CD4-positive, alpha-beta T cell (primary cell): ENCODE measurements at regions not wholly inside any gene's neighbourhood (a gene's known extent, or its start where the extent isn't known, plus 50 kb on each side); places are given as distances from the start of the nearest gene placed in this dataset.

Experiments used
- ATAC-seq: fragments of 200-7000 bp; cut with Tn5 transposase; one replicate; pipeline ENCODE4 v1.10.0; 2022; ENCODE audit warnings: mild to moderate bottlenecking; ENCODE audit not compliant: poor library complexity
- CTCF ChIA-PET: fragments of 350-600 bp; sonication (Branson Sonifier 250); formaldehyde crosslinking; loops from one replicate; lab custom pipeline; 2021; ENCODE audit warnings: antibody characterized with exemption, inconsistent platforms; lab: Charles Lee
- POLR2A ChIA-PET: fragments of 350-600 bp; sonication (Branson Sonifier 250); formaldehyde crosslinking; loops from one replicate; lab custom pipeline; 2021; ENCODE audit warnings: antibody characterized with exemption, inconsistent platforms; lab: Charles Lee
- DNase-seq, 14 experiments: peaks; one replicate each; pipeline ENCODE4 v3.0.0-alpha.2; 2013 to 2020; ENCODE audit warnings: mixed read lengths in 2 of 14
- H3K27ac ChIP-seq, 2 donors: one replicate each; pipeline versions ENCODE4 v1.5.1 to v1.7.0; 2013; ENCODE audit warnings: low read length in 2 of 2, low read depth in 1 of 2, mild to moderate bottlenecking in 1 of 2
- H3K27me3 ChIP-seq, 2 experiments: 1 replicate in 1 of 2; 2 replicates in 1 of 2; pipeline versions ENCODE4 v1.6.1 to v1.7.0; 2013; ENCODE audit warnings: low read length in 2 of 2, control low read depth in 1 of 2, mild to moderate bottlenecking in 1 of 2, moderate library complexity in 1 of 2; ENCODE audit not compliant: insufficient read depth in 2 of 2, control insufficient read depth in 1 of 2
- H3K36me3 ChIP-seq: one replicate; pipeline ENCODE4 v1.6.1; 2013; ENCODE audit warnings: low read length, control low read depth; ENCODE audit not compliant: insufficient read depth
- H3K4me1 ChIP-seq: one replicate; pipeline ENCODE4 v1.6.1; 2013; ENCODE audit warnings: low read length, control low read depth; ENCODE audit not compliant: insufficient read depth
- H3K4me3 ChIP-seq: one replicate; pipeline ENCODE4 v1.5.1; 2013; ENCODE audit warnings: mild to moderate bottlenecking, low read length, moderate library complexity
- H3K9me3 ChIP-seq, 2 experiments: 1 replicate in 1 of 2; 2 replicates in 1 of 2; pipeline versions ENCODE4 v1.6.1 to v1.7.0; 2013; ENCODE audit warnings: low read length in 2 of 2, mild to moderate bottlenecking in 2 of 2, control low read depth in 1 of 2, moderate library complexity in 1 of 2; ENCODE audit not compliant: control insufficient read depth in 1 of 2, insufficient read depth in 1 of 2
- H3K27ac Mint-ChIP-seq: one replicate; pipeline ENCODE4 v1.8.0; 2020; ENCODE audit warnings: mixed read lengths
- H3K27me3 Mint-ChIP-seq: one replicate; pipeline ENCODE4 v1.8.0; 2021; ENCODE audit warnings: mixed read lengths
- H3K36me3 Mint-ChIP-seq: one replicate; pipeline ENCODE4 v1.8.0; 2021; ENCODE audit warnings: low read depth, mixed read lengths
- H3K4me1 Mint-ChIP-seq: one replicate; pipeline ENCODE4 v1.8.0; 2021; ENCODE audit warnings: low read depth, mixed read lengths
- H3K4me3 Mint-ChIP-seq: one replicate; pipeline ENCODE4 v1.8.0; 2020; ENCODE audit warnings: mild to moderate bottlenecking, mixed read lengths
- H3K9me3 Mint-ChIP-seq: one replicate; pipeline ENCODE4 v1.8.0; 2020; ENCODE audit warnings: mixed read lengths
- intact Hi-C, 2 experiments: fragments of 100-400 bp; cut with DNase I in 1 of 2; cut with micrococcal nuclease in 1 of 2; formaldehyde crosslinking; loops; one replicate each; pipeline versions ENCODE4 v1.15.1 to v1.9.0; 2023 to 2025; cut with DNase I, micrococcal nuclease
- TF ChIP-seq, protein P1 (sequence below): fragments of 200-600 bp; IDR thresholded peaks from one replicate; pipeline ENCODE4 v1.8.0; 2022; ENCODE audit warnings: antibody characterized with exemption, mild to moderate bottlenecking

- Histone ChIP-seq H3K27me3 (no peaks in the 10 kb centered on the region), H3K4me3 (no peak overlapping the region), H3K4me1 (no peaks in the 10 kb centered on the region), H3K9me3 (no peaks in the 10 kb centered on the region), H3K36me3 (no peaks in the 10 kb centered on the region), H3K27ac (no peak overlapping the region)
- ATAC-seq (no peak), DNase-seq (no peak)
- H3K4me3 Mint-ChIP-seq, result no peak overlapping the region
- H3K9me3 Mint-ChIP-seq, result no peaks in the 10 kb centered on the region
- H3K27ac Mint-ChIP-seq, result no peak overlapping the region
- ChIA-PET CTCF (no interaction called here), POLR2A (no interaction called here)
- H3K4me1 Mint-ChIP-seq, result no peaks in the 10 kb centered on the region
- intact Hi-C loops, result no loop called here
- H3K27me3 Mint-ChIP-seq, result peaks cover 15% of the 10 kb centered on the region
- no peaks in the 10 kb centered on the region for H3K36me3 Mint-ChIP-seq
- TF ChIP-seq, protein P1, sequence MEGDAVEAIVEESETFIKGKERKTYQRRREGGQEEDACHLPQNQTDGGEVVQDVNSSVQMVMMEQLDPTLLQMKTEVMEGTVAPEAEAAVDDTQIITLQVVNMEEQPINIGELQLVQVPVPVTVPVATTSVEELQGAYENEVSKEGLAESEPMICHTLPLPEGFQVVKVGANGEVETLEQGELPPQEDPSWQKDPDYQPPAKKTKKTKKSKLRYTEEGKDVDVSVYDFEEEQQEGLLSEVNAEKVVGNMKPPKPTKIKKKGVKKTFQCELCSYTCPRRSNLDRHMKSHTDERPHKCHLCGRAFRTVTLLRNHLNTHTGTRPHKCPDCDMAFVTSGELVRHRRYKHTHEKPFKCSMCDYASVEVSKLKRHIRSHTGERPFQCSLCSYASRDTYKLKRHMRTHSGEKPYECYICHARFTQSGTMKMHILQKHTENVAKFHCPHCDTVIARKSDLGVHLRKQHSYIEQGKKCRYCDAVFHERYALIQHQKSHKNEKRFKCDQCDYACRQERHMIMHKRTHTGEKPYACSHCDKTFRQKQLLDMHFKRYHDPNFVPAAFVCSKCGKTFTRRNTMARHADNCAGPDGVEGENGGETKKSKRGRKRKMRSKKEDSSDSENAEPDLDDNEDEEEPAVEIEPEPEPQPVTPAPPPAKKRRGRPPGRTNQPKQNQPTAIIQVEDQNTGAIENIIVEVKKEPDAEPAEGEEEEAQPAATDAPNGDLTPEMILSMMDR, result no peak
Measured at GRCh38 chr11:32221476-32222032, 130.7 kb downstream of the RCN1 start.

- intact Hi-C loops, result no loop called here
- no peak overlapping the region for H3K4me3 ChIP-seq
- H3K36me3 Mint-ChIP-seq, result no peaks in the 10 kb centered on the region
- no peak overlapping the region for H3K27ac Mint-ChIP-seq
- no peaks in the 10 kb centered on the region for H3K9me3 Mint-ChIP-seq
- ChIA-PET POLR2A (no interaction called here), CTCF (no interaction called here)
- TF ChIP-seq, protein P1, result no peak
- no peaks in the 10 kb centered on the region for H3K36me3 ChIP-seq
- H3K27ac ChIP-seq, result no peak overlapping the region
- no peak for ATAC-seq
- H3K27me3 Mint-ChIP-seq, result peaks cover 16% of the 10 kb centered on the region
- DNase-seq, result no peak
- no peaks in the 10 kb centered on the region for H3K4me1 ChIP-seq
- H3K4me1 Mint-ChIP-seq, result no peaks in the 10 kb centered on the region
- H3K27me3 ChIP-seq, result no peaks in the 10 kb centered on the region
- H3K9me3 ChIP-seq, result no peaks in the 10 kb centered on the region
- H3K4me3 Mint-ChIP-seq, result no peak overlapping the region
Measured at GRCh38 chr11:32224580-32224979, 133.7 kb downstream of the RCN1 start.

DNA sequence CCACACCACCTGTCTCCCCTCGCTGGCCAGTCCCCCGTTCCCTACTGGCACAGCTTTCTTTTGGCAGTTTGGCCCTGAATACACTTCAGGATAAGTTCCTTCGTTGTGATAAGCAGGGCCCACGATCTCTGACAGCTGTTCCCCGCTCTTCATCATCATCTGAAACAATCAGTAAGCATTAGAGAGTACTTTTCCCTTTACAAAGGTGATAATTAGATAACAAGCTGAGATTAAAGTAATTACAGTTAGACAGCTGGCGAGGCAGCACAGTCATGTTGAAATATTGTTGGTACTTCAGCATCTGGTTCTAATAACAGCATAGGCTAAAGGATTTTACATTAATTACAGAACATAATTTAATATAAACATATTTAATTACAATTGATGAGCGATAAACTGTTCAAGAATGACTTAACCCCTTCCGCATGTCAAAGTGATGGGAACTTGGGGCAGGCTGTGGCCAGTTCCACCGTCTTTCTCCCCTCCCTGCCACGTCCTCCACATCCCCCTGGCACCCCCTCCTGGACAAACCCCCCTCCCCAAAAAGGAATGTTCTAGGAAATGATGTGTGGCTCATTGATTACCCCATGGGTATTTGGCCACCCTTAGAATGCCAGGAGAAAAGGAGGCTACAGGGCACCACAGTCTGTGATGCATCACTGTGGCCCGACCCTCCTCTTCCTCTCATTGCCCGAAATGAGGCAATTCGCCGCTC is 134.9 kb downstream of the RCN1 start:
- Histone ChIP-seq H3K27ac (no peak overlapping the region), H3K4me1 (no peaks in the 10 kb centered on the region), H3K9me3 (no peaks in the 10 kb centered on the region), H3K27me3 (no peaks in the 10 kb centered on the region), H3K4me3 (no peak overlapping the region), H3K36me3 (no peaks in the 10 kb centered on the region)
- POLR2A ChIA-PET, result no interaction called here
- Mint-ChIP-seq H3K4me1 (no peaks in the 10 kb centered on the region), H3K36me3 (no peaks in the 10 kb centered on the region), H3K27me3 (peaks cover 16% of the 10 kb centered on the region), H3K4me3 (no peak overlapping the region), H3K9me3 (no peaks in the 10 kb centered on the region), H3K27ac (no peak overlapping the region)
- TF ChIP-seq, protein P1, result no peak
- no peak for DNase-seq
- intact Hi-C loops, result no loop called here
- CTCF ChIA-PET, result no interaction called here
- no peak for ATAC-seq
